GM06990 (cell line): ENCODE measurements at regions not wholly inside any gene's neighbourhood (a gene's known extent, or its start where the extent isn't known, plus 50 kb on each side); places are given as distances from the start of the nearest gene placed in this dataset.

Source experiments
- DNase-seq: peaks from one replicate; pipeline ENCODE4 v3.0.0-alpha.2; 2011; ENCODE audit not compliant: insufficient read length; ENCODE audit errors: extremely low read depth
- H3K27me3 ChIP-seq: replicated peaks from 2 replicates; pipeline ENCODE4 v1.6.0; 2011; ENCODE audit warnings: low read length; ENCODE audit not compliant: control insufficient read depth, insufficient read depth
- H3K36me3 ChIP-seq: 2 replicates; pipeline ENCODE4 v1.5.1; 2011; ENCODE audit warnings: low read length; ENCODE audit not compliant: control insufficient read depth, insufficient read depth
- H3K4me3 ChIP-seq: replicated peaks from 2 replicates; pipeline ENCODE4 v1.5.1; 2011; ENCODE audit warnings: low read depth, mild to moderate bottlenecking, control low read depth, low read length
- CTCF ChIP-seq: IDR thresholded peaks from 2 replicates; pipeline ENCODE4 v1.5.1; 2011; ENCODE audit warnings: low read length, control low read depth, mild to moderate bottlenecking, inconsistent platforms; ENCODE audit not compliant: insufficient read depth, poor library complexity, severe bottlenecking

GRCh38 chr9:113650207-113651131 is 186.9 kb downstream of the RGS3 start:
- Histone ChIP-seq H3K4me3 (no peak overlapping the region), H3K36me3 (no peaks in the 10 kb centered on the region), H3K27me3 (no peaks in the 10 kb centered on the region; the same call in 1 of the 2 replicates)
- DNase-seq: no peak
- TF ChIP-seq CTCF: no peak

- no peak for DNase-seq
- no peaks in the 10 kb centered on the region for H3K36me3 ChIP-seq
- no peak for TF ChIP-seq CTCF
- H3K4me3 ChIP-seq: no peak overlapping the region
- H3K27me3 ChIP-seq: no peaks in the 10 kb centered on the region; the same call in 1 of the 2 replicates
Observed at GRCh38 chr9:113651896-113652295, 188.4 kb downstream of the RGS3 start.

GRCh38 chr9:113652355-113653152 is 189.0 kb downstream of the RGS3 start:
- H3K27me3 ChIP-seq: no peaks in the 10 kb centered on the region; the same call in 1 of the 2 replicates
- H3K36me3 ChIP-seq: no peaks in the 10 kb centered on the region
- TF ChIP-seq CTCF: no peak
- no peak overlapping the region for H3K4me3 ChIP-seq
- DNase-seq: no peak

GRCh38 chr9:113653746-113654604 is 190.4 kb downstream of the RGS3 start:
- Histone ChIP-seq H3K36me3 (no peaks in the 10 kb centered on the region), H3K4me3 (no peak overlapping the region), H3K27me3 (no peaks in the 10 kb centered on the region; the same call in 1 of the 2 replicates)
- TF ChIP-seq CTCF: no peak
- DNase-seq: no peak
